ENCODE measurements at regions not wholly inside any gene's neighbourhood (a gene's known extent, or its start where the extent isn't known, plus 50 kb on each side); places are given as distances from the start of the nearest gene placed in this dataset.

GRCh38 chr12:115319446-115320040 lies 635.6 kb upstream of the TBX3 start:
- Histone ChIP-seq H3K27ac (no peak overlapping the region), H3K4me3 (no peak overlapping the region), H3K4me1 (no peaks in the 10 kb centered on the region), H3K27me3 (no peaks in the 10 kb centered on the region), H3K9me3 (no peaks in the 10 kb centered on the region), H3K36me3 (no peaks in the 10 kb centered on the region)
- no peak for TF ChIP-seq POLR2A (IDR thresholded peaks at IDR 0.05)
- no peak for TF ChIP-seq CTCF (IDR thresholded peaks at IDR 0.05 in 4 of 5, conservative IDR thresholded peaks at IDR 0.05 in 1 of 5)
- ATAC-seq: no peak
- DNase-seq: no peak
- intact Hi-C loops (cut with DNase I; ENCODE audit: low total_unique reads): no loop called here
- in situ Hi-C loops (cut with MboI; ENCODE audit: low sequenced_read_pairs in 4 of 4): no loop called here

GRCh38 chr12:115313929-115314328 lies 630.0 kb upstream of the TBX3 start:
- ATAC-seq (no peak), DNase-seq (no peak)
- no peaks in the 10 kb centered on the region for H3K27me3 ChIP-seq
- H3K4me3 ChIP-seq: no peak overlapping the region
- no peak for TF ChIP-seq CTCF (IDR thresholded peaks at IDR 0.05 in 4 of 5, conservative IDR thresholded peaks at IDR 0.05 in 1 of 5)
- TF ChIP-seq POLR2A (IDR thresholded peaks at IDR 0.05): no peak
- in situ Hi-C loops (cut with MboI; ENCODE audit: low sequenced_read_pairs in 4 of 4): no loop called here
- H3K27ac ChIP-seq: no peak overlapping the region
- H3K36me3 ChIP-seq: no peaks in the 10 kb centered on the region
- H3K9me3 ChIP-seq: no peaks in the 10 kb centered on the region
- intact Hi-C loops (cut with DNase I; ENCODE audit: low total_unique reads): no loop called here
- no peaks in the 10 kb centered on the region for H3K4me1 ChIP-seq

GRCh38 chr12:115312901-115313300 lies 628.9 kb upstream of the TBX3 start:
- ATAC-seq (no peak), DNase-seq (no peak)
- H3K9me3 ChIP-seq: no peaks in the 10 kb centered on the region
- H3K27ac ChIP-seq: no peak overlapping the region
- H3K4me3 ChIP-seq: no peak overlapping the region
- H3K27me3 ChIP-seq: no peaks in the 10 kb centered on the region
- in situ Hi-C loops (cut with MboI; ENCODE audit: low sequenced_read_pairs in 4 of 4): no loop called here
- no peaks in the 10 kb centered on the region for H3K36me3 ChIP-seq
- no peaks in the 10 kb centered on the region for H3K4me1 ChIP-seq
- intact Hi-C loops (cut with DNase I; ENCODE audit: low total_unique reads): no loop called here
- TF ChIP-seq CTCF (IDR thresholded peaks at IDR 0.05 in 4 of 5, conservative IDR thresholded peaks at IDR 0.05 in 1 of 5): no peak
- TF ChIP-seq POLR2A (IDR thresholded peaks at IDR 0.05): no peak

GRCh38 chr12:115311875-115312274 lies 627.9 kb upstream of the TBX3 start:
- intact Hi-C loops (cut with DNase I; ENCODE audit: low total_unique reads) (no loop called here), in situ Hi-C loops (cut with MboI; ENCODE audit: low sequenced_read_pairs in 4 of 4) (no loop called here)
- DNase-seq: no peak
- Histone ChIP-seq H3K27ac (no peak overlapping the region), H3K4me3 (no peak overlapping the region), H3K9me3 (no peaks in the 10 kb centered on the region), H3K36me3 (no peaks in the 10 kb centered on the region), H3K27me3 (no peaks in the 10 kb centered on the region), H3K4me1 (no peaks in the 10 kb centered on the region)
- TF ChIP-seq CTCF (IDR thresholded peaks at IDR 0.05 in 4 of 5, conservative IDR thresholded peaks at IDR 0.05 in 1 of 5) (no peak), POLR2A (IDR thresholded peaks at IDR 0.05) (no peak)
- ATAC-seq: no peak

GRCh38 chr12:115308918-115309317 lies 624.9 kb upstream of the TBX3 start:
- in situ Hi-C loops (cut with MboI; ENCODE audit: low sequenced_read_pairs in 4 of 4): no loop called here
- no peak for ATAC-seq
- no peak for TF ChIP-seq CTCF (IDR thresholded peaks at IDR 0.05 in 4 of 5, conservative IDR thresholded peaks at IDR 0.05 in 1 of 5)
- no peak for TF ChIP-seq POLR2A (IDR thresholded peaks at IDR 0.05)

More at GRCh38 chr12:115308918-115309317, 624.9 kb upstream of the TBX3 start:
- H3K9me3 ChIP-seq: no peaks in the 10 kb centered on the region
- no peaks in the 10 kb centered on the region for H3K36me3 ChIP-seq
- no peaks in the 10 kb centered on the region for H3K4me1 ChIP-seq
- no peak for DNase-seq
- intact Hi-C loops (cut with DNase I; ENCODE audit: low total_unique reads): no loop called here
- H3K4me3 ChIP-seq: no peak overlapping the region
- H3K27me3 ChIP-seq: no peaks in the 10 kb centered on the region
- no peak overlapping the region for H3K27ac ChIP-seq

All from gastrocnemius medialis (tissue), 4 donors.